HG03378 (cell line): ENCODE measurements at regions not wholly inside any gene's neighbourhood (a gene's known extent, or its start where the extent isn't known, plus 50 kb on each side); places are given as distances from the start of the nearest gene placed in this dataset.

Experiments used
- ATAC-seq: cut with Tn5 transposase; IDR thresholded peaks from one replicate; pipeline ENCODE4 v1.9.1; 2021; ENCODE audit warnings: mild to moderate bottlenecking, moderate library complexity; ENCODE audit not compliant: unreplicated experiment

DNA sequence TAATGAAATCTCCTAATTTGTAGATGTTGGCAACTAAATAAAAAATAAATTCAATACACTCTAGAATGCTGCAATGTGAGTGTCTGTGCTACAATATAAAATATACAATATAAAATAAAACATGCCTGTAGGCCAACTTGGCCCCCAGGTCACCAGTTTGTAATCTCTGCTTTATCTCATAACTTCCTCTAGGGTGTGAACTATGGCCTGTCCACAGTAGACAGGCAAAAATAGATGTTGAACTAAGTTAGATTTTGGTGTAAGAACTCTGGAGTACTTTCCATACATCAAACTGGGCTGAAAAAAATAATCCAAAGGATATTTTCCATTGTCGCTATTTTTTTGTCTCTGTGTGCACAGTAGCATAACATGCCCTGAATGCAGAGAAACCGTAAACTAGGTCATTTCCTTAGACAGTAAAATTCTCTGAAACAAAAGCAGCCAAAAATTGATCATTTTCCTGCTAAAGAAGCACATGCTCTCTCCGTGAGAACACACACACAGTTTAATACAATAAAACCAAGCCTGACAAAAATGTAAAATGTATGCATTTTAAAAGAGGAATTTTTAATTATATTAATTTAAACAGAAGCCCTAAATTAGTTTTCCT lies 98.5 kb upstream of the ZFP64 start:
- no peak for ATAC-seq

DNA sequence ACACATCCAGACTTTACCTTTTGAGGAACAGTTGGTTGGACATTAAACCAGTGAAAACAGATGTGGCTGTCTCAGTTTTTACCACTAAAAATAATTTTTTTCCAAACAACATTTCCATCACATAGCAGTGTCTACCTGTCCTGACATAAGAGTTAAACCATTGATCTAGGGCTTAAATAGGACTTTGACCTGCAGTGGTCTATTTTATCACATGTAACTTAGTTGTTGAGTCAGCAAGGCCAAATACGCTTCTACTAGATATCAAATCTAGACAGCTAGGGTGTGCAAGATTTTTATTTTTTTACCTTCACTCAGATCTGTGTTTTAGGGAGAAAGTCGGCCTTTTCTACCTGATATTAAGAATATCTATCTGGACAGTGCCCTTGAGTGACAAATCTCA lies 88.8 kb upstream of the ZFP64 start:
- ATAC-seq, result no peak

DNA sequence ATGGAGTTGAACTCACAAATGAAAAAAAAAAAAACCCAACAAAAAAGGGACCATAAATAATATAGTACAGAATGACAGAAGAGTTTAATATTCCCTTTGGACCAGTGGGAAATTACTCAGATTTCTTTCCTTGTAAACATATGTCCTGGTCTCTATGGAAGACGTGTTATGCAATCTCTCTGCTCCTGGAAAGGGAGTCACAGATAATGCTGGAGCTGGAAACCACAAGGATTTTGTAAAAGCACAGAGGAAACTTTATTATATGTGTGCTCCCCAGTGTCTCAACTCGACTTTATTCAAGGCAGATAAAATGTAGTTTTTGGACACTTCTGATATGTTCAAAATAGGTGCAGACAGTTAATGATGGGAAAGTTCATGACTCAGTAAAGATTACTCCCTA lies 88.1 kb upstream of the ZFP64 start:
- ATAC-seq, result no peak

GRCh38 chr20:52275181-52275691 lies 83.7 kb upstream of the ZFP64 start:
- ATAC-seq, result no peak

- ATAC-seq, result no peak
Observed at GRCh38 chr20:52270696-52271095, 79.1 kb upstream of the ZFP64 start.

- ATAC-seq, result no peak
Observed at GRCh38 chr20:52270001-52270606, 78.5 kb upstream of the ZFP64 start.

- ATAC-seq, result no peak
Observed at GRCh38 chr20:52269321-52269720, 77.7 kb upstream of the ZFP64 start.

GRCh38 chr20:52268184-52268749 lies 76.7 kb upstream of the ZFP64 start:
- ATAC-seq, result no peak

GRCh38 chr20:52267418-52267817 lies 75.8 kb upstream of the ZFP64 start:
- ATAC-seq, result no peak

GRCh38 chr20:52263757-52264156 lies 72.2 kb upstream of the ZFP64 start:
- no peak for ATAC-seq

- no peak for ATAC-seq
Observed at GRCh38 chr20:52261792-52262191, 70.2 kb upstream of the ZFP64 start.

GRCh38 chr20:52259295-52259694 lies 67.7 kb upstream of the ZFP64 start:
- no peak for ATAC-seq

- ATAC-seq, result no peak
Observed at GRCh38 chr20:52256454-52256853, 64.9 kb upstream of the ZFP64 start.

DNA sequence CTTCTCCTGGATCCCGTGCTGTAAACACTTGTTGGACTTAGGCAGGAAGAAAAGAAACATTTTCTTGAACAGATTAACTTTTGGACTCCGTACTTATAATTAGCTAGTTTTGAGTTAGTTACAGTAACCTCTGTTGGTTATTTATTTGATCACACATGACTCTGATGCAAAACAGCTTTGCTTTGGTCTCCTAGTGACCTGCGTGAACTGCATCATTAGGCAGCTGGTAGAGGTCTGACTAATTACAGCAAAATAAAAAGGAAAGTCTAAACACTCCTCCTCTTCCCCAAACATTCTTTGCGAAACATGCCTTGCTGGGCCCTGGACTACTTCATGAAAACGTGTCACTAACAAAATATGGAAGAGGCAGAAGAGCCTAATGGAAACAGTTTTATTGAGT lies 61.1 kb upstream of the ZFP64 start:
- no peak for ATAC-seq

- ATAC-seq, result no peak
Observed at GRCh38 chr20:52251827-52252226, 60.2 kb upstream of the ZFP64 start.

DNA sequence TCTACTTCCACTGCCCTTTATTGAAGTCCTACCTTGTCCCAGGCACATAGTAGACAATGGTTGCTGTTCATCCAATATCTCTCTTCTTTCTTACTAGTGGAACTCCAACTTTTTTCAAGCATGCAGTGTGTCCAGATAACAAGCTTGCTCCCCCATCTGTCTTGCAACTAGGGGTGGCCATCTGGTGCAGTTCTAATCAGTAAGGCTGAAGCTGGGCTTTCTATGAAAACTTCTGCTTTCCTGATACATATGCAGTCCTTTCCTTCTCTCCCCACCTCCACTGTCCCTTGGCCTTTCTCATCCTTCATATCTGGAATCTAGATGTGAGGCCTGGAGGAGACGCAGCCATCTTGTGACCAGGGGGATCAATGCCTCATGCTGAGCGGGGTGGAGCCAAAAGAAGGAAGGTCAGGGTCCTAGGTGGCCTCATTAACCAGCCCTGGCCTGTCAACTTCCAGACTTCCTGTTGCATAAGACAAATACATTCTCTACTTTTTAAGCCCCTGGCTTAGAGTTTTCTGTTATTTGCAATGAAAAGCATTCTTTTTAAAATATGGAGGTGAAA lies 59.6 kb upstream of the ZFP64 start:
- no peak for ATAC-seq

DNA sequence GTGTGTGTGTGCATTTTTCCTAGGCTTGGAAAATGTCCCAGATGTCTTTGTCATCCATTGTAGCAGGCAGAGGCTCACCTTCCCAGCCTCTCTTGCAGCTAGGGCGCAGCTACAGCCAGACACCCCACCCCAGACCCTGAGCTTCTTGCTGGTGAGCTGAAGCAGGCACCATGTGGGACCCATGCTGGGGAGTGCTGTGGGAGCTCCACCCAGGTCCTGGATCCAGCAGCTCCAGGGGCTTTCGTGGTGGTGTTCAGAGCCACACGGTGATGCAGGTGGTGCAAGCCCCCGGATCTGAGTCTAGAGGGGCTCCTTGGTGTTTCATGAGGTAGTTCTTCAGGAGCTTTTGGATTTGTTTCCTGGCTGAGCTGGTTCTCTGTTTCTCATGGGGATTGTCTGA lies 56.0 kb upstream of the ZFP64 start:
- ATAC-seq, result no peak

GRCh38 chr20:52246366-52246765 lies 54.8 kb upstream of the ZFP64 start:
- ATAC-seq, result no peak

- ATAC-seq, result no peak
Observed at GRCh38 chr20:52244702-52245101, 53.1 kb upstream of the ZFP64 start.

- no peak for ATAC-seq
Observed at GRCh38 chr20:52242237-52243230, 51.0 kb upstream of the ZFP64 start.
